GM19238 (cell line): ENCODE measurements at regions not wholly inside any gene's neighbourhood (a gene's known extent, or its start where the extent isn't known, plus 50 kb on each side); places are given as distances from the start of the nearest gene placed in this dataset.
A peak's percentile ranks its signal among the peaks of the same experiment; 100 is the strongest.

Experiments used
- DNase-seq: peaks from one replicate; pipeline ENCODE4 v3.0.0; 2011; ENCODE audit warnings: low spot score; ENCODE audit not compliant: insufficient read length

- no peak for DNase-seq
These were observed 127.0 kb downstream of the PRELID2 start for GRCh38 chr5:145708169-145708568.

GRCh38 chr5:145704724-145705123 lies 130.4 kb downstream of the PRELID2 start:
- DNase-seq: no peak

- DNase-seq: no peak
These were observed 131.3 kb downstream of the PRELID2 start for GRCh38 chr5:145703856-145704255.

- DNase-seq: no peak
These were observed 133.7 kb downstream of the PRELID2 start for GRCh38 chr5:145701404-145701803.

- DNase-seq: no peak
These were observed 135.3 kb downstream of the PRELID2 start for GRCh38 chr5:145699846-145700245.

GRCh38 chr5:145697251-145697990 lies 137.7 kb downstream of the PRELID2 start:
- DNase-seq: no peak

- DNase-seq: no peak
These were observed 145.9 kb downstream of the PRELID2 start for GRCh38 chr5:145689235-145689634.

GRCh38 chr5:145687943-145688342 lies 147.2 kb downstream of the PRELID2 start:
- no peak for DNase-seq

- no peak for DNase-seq
These were observed 149.7 kb downstream of the PRELID2 start for GRCh38 chr5:145685417-145685816.

GRCh38 chr5:145683431-145683830 lies 151.7 kb downstream of the PRELID2 start:
- DNase-seq: no peak

- DNase-seq: no peak
These were observed 152.8 kb downstream of the PRELID2 start for GRCh38 chr5:145682197-145682899.

GRCh38 chr5:145681686-145682085 lies 153.5 kb downstream of the PRELID2 start:
- peak; percentile 8 for DNase-seq

- no peak for DNase-seq
These were observed 153.9 kb downstream of the PRELID2 start for GRCh38 chr5:145681216-145681615.

GRCh38 chr5:145680767-145681166 lies 154.4 kb downstream of the PRELID2 start:
- no peak for DNase-seq

- no peak for DNase-seq
These were observed 155.0 kb downstream of the PRELID2 start for GRCh38 chr5:145680169-145680568.

GRCh38 chr5:145678255-145678654 lies 156.9 kb downstream of the PRELID2 start:
- no peak for DNase-seq

GRCh38 chr5:145673786-145674185 lies 161.4 kb downstream of the PRELID2 start:
- DNase-seq: no peak

- no peak for DNase-seq
These were observed 166.4 kb downstream of the PRELID2 start for GRCh38 chr5:145668714-145669113.

- DNase-seq: no peak
These were observed 167.4 kb downstream of the PRELID2 start for GRCh38 chr5:145667742-145668141.

- no peak for DNase-seq
These were observed 168.6 kb downstream of the PRELID2 start for GRCh38 chr5:145666591-145666990.

GRCh38 chr5:145661737-145662485 lies 173.2 kb downstream of the PRELID2 start:
- no peak for DNase-seq
